H1 (cell line): ENCODE measurements at regions not wholly inside any gene's neighbourhood (a gene's known extent, or its start where the extent isn't known, plus 50 kb on each side); places are given as distances from the start of the nearest gene placed in this dataset.

Experiments used
- CHD1 ChIP-seq: IDR thresholded peaks from 2 replicates; pipeline ENCODE4 v1.6.1; 2012; ENCODE audit warnings: low read depth, low read length, improper control_type of control experiment
- CREB1 ChIP-seq: IDR thresholded peaks from 2 replicates; pipeline ENCODE4 v1.6.1; 2012; ENCODE audit warnings: inconsistent platforms
- EP300 ChIP-seq, 2 experiments: IDR thresholded peaks; 1 replicate in 1 of 2; 2 replicates in 1 of 2; pipeline ENCODE4 v1.6.1; 2011 to 2012; ENCODE audit warnings: low read depth in 2 of 2, low read length in 2 of 2, mild to moderate bottlenecking in 2 of 2, borderline replicate concordance in 1 of 2, inconsistent platforms in 1 of 2, moderate library complexity in 1 of 2
- EZH2 ChIP-seq: fragments of 200-600 bp; sonication (generic); IDR thresholded peaks from 2 replicates; pipeline ENCODE4 v1.7.1; 2012; ENCODE audit warnings: low read depth, mild to moderate bottlenecking, moderate library complexity, low read length, inconsistent platforms; ENCODE audit not compliant: severe bottlenecking
- MAFK ChIP-seq: IDR thresholded peaks from 2 replicates; pipeline ENCODE4 v1.6.1; 2012; ENCODE audit warnings: low read depth, mild to moderate bottlenecking, improper control_type of control experiment, low read length
- POLR2A ChIP-seq, 2 experiments: IDR thresholded peaks; 1 replicate in 1 of 2; 2 replicates in 1 of 2; pipeline ENCODE4 v1.6.1; 2011; ENCODE audit warnings: low read depth in 2 of 2, low read length in 2 of 2, mild to moderate bottlenecking in 2 of 2; ENCODE audit errors: control extremely low read depth in 1 of 2
- RFX5 ChIP-seq: IDR thresholded peaks from 2 replicates; pipeline ENCODE4 v1.6.1; 2011; ENCODE audit warnings: low read depth, low read length, improper control_type of control experiment, borderline replicate concordance
- SIN3A ChIP-seq, 2 experiments: IDR thresholded peaks in 1 of 2; conservative IDR thresholded peaks in 1 of 2; 2 replicates each; pipeline ENCODE4 v1.6.1; 2011 to 2012; ENCODE audit warnings: low read length in 2 of 2, improper control_type of control experiment in 1 of 2, low read depth in 1 of 2, mild to moderate bottlenecking in 1 of 2
- YY1 ChIP-seq: IDR thresholded peaks from 2 replicates; pipeline ENCODE4 v1.6.1; 2011; ENCODE audit warnings: low read depth, mild to moderate bottlenecking, low read length
- TF ChIP-seq, protein P1 (sequence below), 3 experiments: IDR thresholded peaks; 1 replicate in 2 of 3; 2 replicates in 1 of 3; pipeline versions ENCODE4 v1.5.1 to v1.6.1; 2011; ENCODE audit warnings: low read length in 3 of 3, mild to moderate bottlenecking in 3 of 3, inconsistent platforms in 2 of 3, low read depth in 1 of 3, moderate library complexity in 1 of 3; ENCODE audit not compliant: insufficient read depth in 1 of 3; ENCODE audit errors: control extremely low read depth in 1 of 3
- TF ChIP-seq, protein P2 (sequence below): IDR thresholded peaks from 2 replicates; pipeline ENCODE4 v1.6.1; 2012; ENCODE audit warnings: low read length, inconsistent platforms

DNA sequence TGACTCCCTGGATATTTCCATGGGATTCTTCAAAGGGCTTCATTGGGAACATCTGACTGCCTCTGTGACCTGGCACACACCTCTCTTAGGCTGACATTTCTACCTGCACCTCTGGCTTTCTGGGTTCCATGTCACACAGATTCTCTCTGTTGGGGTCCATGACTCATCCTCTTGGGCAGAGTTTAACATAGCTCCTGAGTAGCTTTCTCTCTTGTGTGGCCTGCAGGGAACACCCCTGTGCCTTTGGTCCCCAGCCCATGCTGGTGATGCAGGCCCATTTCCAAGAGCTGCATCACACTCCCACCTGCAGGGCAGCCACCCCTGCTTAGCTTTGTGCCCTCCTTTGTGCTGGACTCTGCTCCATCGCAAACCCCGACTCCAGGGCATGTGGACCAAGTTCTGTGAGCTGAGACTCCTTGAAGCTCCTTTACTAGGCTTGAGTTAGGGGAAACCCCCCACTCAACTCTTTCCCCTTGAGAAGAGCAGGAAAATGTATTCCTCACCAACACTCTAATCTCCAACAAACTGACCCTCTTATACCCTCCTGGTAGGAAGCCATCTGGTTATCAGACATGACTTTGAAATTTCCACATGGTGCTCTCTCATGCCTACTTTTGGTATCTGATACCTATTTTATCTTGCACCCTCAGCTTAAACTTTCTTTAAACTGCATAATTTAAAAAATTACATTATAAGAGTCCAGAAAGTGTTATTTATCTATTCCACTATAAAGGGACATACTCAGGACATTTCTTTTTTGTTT, 93.3 kb downstream of the ZNF777 start:
- TF ChIP-seq, protein P1, sequence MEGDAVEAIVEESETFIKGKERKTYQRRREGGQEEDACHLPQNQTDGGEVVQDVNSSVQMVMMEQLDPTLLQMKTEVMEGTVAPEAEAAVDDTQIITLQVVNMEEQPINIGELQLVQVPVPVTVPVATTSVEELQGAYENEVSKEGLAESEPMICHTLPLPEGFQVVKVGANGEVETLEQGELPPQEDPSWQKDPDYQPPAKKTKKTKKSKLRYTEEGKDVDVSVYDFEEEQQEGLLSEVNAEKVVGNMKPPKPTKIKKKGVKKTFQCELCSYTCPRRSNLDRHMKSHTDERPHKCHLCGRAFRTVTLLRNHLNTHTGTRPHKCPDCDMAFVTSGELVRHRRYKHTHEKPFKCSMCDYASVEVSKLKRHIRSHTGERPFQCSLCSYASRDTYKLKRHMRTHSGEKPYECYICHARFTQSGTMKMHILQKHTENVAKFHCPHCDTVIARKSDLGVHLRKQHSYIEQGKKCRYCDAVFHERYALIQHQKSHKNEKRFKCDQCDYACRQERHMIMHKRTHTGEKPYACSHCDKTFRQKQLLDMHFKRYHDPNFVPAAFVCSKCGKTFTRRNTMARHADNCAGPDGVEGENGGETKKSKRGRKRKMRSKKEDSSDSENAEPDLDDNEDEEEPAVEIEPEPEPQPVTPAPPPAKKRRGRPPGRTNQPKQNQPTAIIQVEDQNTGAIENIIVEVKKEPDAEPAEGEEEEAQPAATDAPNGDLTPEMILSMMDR (IDR thresholded peaks at IDR 0.05; ENCODE audit: control extremely low read depth in 1 of 3, insufficient read depth in 1 of 3, low read depth in 1 of 3, low read length in 3 of 3) = no peak
- no peak for TF ChIP-seq CREB1
- TF ChIP-seq POLR2A (IDR thresholded peaks at IDR 0.05; ENCODE audit: control extremely low read depth in 1 of 2, low read depth in 2 of 2, low read length in 2 of 2) = no peak
- no peak for TF ChIP-seq EZH2
- TF ChIP-seq RFX5 = no peak
- TF ChIP-seq EP300 (IDR thresholded peaks at IDR 0.05; ENCODE audit: borderline replicate concordance in 1 of 2, low read depth in 2 of 2, low read length in 2 of 2) = no peak
- no peak for TF ChIP-seq SIN3A (conservative IDR thresholded peaks at IDR 0.05 in 1 of 2, IDR thresholded peaks at IDR 0.05 in 1 of 2; ENCODE audit: low read depth in 1 of 2, low read length in 2 of 2)
- no peak for TF ChIP-seq MAFK
- TF ChIP-seq YY1 = no peak
- TF ChIP-seq, protein P2, sequence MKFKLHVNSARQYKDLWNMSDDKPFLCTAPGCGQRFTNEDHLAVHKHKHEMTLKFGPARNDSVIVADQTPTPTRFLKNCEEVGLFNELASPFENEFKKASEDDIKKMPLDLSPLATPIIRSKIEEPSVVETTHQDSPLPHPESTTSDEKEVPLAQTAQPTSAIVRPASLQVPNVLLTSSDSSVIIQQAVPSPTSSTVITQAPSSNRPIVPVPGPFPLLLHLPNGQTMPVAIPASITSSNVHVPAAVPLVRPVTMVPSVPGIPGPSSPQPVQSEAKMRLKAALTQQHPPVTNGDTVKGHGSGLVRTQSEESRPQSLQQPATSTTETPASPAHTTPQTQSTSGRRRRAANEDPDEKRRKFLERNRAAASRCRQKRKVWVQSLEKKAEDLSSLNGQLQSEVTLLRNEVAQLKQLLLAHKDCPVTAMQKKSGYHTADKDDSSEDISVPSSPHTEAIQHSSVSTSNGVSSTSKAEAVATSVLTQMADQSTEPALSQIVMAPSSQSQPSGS = no peak
- TF ChIP-seq CHD1 = no peak
